Activated CD8-positive, alpha-beta memory T cell treated with anti-CD3 and anti-CD28 coated beads for 36 hours (primary cell): ENCODE measurements at regions not wholly inside any gene's neighbourhood (a gene's known extent, or its start where the extent isn't known, plus 50 kb on each side); places are given as distances from the start of the nearest gene placed in this dataset.

Source experiments
- CTCF ChIA-PET: fragments of 350-600 bp; sonication (Branson Sonifier 250); formaldehyde crosslinking; loops from one replicate; lab custom pipeline; 2021; ENCODE audit warnings: antibody characterized with exemption; lab: Charles Lee
- POLR2A ChIA-PET: fragments of 350-600 bp; sonication (Branson Sonifier 250); formaldehyde crosslinking; loops from one replicate; lab custom pipeline; 2021; ENCODE audit warnings: antibody characterized with exemption; lab: Charles Lee

DNA sequence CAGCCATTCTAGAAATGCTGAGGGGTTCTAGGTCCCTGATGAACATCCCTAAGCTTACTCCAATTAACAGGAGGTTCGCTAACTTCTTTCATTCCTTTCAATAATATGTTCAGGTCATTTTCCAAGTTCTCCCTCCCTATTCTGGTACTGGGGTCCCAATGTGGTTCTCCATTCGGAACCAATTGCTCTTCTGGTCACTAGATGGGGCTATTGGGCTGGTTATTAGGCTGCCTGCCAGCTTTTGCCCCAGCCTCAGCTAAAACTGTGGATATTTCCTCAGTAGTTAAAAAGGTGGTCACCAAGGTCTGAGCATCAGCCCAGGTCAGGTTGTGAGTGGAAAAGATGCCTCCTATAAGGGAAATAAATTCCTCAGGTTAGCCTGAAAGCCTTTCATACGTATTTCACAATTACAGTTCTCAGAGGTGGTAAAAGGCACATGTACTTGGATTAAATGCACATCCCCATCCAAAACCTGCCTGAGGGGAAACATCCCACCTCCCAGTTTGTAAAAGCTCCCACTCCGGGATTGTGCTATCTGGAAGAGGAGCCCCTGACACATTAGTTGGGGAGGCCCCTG lies 161.1 kb upstream of the CCDC179 start:
- ChIA-PET CTCF (no interaction called here), POLR2A (no interaction called here)

DNA sequence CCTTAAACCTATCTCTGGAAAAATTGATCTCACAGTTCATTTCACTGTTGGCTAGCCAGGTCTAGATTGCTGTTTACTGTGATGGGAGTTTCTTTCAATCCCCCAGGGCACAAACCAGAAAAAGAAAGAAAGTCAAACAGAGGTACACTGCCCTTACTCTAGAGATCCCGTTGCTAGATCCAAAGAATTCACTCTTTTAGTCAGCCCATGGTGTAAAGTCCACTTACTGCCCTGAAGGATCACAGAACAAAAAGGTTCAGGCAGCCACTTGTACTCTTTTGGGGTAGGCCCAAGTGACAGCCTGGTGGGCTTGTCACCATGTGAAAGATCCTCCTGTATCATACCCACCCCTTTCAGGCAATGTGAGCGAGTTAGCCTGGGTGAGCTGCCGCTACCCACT lies 162.6 kb upstream of the CCDC179 start:
- POLR2A ChIA-PET = no interaction called here
- CTCF ChIA-PET = interaction anchor here (1.5 kb wide), 1 partner anchor 19 kb away, joined by 3 read pairs; no protein-coding TSS in a partner anchor

DNA sequence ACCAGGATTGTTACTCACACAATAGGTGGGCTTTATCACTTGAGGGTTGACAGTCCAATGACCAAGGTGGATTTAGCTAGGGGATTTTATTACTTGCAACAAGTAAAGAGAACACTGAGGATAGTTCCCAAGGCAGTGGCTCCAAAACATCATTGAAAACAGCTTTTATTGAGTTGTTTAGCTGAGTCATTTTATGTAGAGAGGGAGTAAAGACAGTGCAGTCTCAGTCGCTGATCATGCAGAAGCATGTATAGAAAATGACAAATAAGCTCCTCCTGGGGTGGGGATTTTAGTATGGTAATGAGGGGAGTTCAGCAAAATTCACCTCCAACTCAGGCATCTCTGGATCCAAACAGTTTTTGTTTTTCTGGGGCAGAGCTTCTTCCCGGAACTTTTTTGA lies 163.0 kb upstream of the CCDC179 start:
- ChIA-PET CTCF (interaction anchor here (1.5 kb wide), 1 partner anchor 20 kb away, joined by 3 read pairs; no protein-coding TSS in a partner anchor), POLR2A (no interaction called here)

DNA sequence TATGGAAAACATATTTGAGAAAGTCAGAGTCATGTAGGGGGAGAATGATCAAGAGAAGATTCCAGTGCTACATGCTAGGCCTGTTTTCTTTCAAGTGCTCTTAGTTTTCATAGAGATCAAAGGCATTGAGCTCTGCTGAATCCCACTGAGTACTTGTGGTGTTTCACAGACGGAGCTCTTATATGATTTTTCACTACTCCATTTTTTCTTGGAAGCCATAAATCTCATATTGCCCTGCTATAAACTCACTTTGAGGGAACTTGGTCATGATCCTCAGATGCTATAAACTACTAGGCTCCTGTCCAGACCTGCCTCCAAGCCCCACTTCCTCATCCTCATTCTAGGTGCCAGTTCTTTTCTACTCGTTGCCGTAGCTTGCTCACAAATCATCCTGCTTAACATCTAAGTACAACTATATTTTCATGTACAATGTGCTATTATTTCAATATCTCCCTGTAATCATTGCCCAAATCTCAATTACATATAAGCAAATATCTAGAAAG lies 180.8 kb upstream of the CCDC179 start:
- CTCF ChIA-PET = no interaction called here
- POLR2A ChIA-PET = no interaction called here

DNA sequence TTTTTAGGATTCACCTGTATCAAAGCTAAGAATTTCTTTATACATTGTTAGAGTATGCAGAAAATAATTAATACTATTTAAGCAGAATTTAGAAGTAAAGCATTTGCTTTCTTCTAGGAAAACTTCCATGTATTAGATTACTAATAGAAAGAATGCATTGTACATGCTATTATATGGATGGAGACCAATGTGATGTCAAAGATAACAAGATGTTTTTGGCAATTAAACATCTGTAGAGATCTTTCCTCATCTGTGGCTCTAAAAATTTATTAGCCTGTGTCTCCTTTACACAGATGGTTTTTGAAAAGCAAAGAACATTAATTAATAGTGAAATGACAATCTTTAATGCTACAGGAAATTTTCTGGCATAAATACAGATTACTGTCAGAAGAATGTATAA lies 198.4 kb upstream of the CCDC179 start:
- ChIA-PET CTCF (no interaction called here), POLR2A (no interaction called here)

DNA sequence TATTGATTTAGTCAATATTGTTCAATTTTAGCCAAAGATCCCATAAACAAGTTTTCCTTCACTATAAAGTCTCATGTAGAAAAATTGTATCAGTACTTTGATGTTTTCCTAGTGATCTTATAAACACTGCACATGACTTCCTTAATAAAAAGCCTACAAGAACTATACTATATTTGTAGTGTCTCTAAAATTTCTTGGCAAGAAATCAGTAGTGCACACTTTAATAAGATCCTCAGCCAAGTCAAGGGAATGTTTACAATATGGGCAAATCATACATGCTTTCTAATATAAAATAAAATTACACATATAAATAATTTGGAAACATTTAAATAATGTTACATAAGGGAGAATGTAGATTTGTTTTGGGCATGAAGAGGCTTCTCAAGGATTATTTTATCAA lies 203.0 kb upstream of the CCDC179 start:
- ChIA-PET POLR2A (no interaction called here), CTCF (no interaction called here)

DNA sequence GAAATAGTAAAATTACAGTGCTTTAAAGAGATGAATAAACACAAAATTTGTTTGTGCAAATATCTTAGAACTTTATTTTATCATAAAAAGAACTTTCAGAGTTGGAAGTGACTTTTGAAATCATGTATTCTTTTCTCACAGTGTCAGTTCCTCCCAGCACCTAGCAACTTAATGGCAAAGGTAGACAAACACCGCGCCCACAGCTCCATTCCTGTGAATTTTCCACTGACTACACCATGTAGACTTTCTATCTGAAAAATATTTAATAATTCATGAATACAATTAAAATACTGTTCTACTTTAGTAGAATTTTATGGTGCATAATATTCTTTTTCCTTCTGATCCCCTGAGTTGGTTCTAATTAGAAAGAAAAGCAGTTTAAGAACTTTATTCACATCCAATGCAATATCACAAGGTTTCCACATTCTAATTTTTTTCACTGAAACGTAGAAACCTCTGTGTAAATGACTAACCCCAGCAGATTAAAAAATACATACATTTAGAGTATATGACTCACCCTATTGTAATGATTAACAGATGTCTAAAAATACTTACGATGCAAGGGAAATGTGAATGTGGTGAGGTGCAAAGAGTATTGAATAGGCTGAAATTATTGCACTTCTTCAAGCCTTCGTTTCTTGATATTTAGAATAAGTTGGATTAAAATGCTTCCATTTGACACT lies 218.2 kb upstream of the CCDC179 start:
- CTCF ChIA-PET = no interaction called here
- POLR2A ChIA-PET = no interaction called here

DNA sequence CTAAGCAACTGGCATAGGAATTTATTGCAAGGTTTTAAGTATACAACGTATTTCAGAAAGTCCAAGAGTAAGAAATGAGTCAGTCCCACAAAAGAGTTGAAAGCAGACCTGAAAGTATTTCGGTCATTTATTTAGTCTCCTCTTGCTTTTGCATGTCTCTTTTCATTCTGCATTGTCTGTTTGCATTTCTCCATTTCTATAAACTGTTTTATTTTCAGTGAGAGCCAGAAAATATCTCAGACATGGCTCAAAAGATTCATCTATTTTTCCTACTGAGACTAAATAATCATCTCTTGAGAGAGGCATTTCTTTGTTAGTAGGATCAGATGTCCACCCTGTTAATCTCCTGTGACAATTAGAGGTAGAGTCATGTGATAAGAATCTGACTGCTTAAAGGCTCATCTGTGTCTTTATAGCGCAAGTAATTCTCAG lies 219.1 kb upstream of the CCDC179 start:
- POLR2A ChIA-PET = no interaction called here
- CTCF ChIA-PET = no interaction called here

DNA sequence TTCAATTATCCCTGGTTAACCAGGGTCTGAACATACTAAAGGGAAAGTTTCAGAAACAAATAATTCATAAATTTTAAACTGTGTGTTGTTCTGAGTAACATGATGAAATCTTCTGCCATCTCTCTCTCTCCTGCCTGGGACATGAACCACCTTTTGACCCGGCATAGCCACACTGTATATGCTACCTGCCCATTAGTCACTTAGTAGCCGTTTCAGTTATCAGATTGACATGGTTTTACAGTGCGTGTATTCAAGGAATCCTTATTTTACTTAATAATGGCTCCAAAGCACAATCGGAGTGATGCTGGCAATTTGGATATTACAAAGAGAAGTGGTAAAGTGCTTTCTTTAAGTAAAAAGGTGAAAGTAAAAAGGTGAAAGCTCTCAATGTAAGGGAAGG lies 227.1 kb upstream of the CCDC179 start:
- ChIA-PET POLR2A (no interaction called here), CTCF (no interaction called here)

DNA sequence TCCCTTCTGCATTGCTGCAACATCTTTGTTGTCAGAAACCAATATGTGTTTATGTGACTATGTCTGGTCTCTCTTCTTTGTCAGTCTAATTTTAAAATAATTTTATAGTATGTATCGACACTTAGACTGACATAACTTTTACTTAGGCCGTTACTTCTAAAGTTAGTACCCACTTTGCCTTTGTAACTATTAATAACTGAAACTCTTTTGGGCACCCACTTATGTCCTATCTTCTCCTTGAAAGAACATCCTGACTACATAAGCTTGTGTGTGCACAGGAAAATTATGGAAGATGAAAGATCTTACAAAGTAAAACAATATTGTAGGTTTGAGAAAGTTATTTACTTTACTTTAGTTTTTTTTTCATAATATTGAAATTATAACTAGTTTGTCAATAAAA lies 230.4 kb upstream of the CCDC179 start:
- CTCF ChIA-PET = no interaction called here
- POLR2A ChIA-PET = no interaction called here

DNA sequence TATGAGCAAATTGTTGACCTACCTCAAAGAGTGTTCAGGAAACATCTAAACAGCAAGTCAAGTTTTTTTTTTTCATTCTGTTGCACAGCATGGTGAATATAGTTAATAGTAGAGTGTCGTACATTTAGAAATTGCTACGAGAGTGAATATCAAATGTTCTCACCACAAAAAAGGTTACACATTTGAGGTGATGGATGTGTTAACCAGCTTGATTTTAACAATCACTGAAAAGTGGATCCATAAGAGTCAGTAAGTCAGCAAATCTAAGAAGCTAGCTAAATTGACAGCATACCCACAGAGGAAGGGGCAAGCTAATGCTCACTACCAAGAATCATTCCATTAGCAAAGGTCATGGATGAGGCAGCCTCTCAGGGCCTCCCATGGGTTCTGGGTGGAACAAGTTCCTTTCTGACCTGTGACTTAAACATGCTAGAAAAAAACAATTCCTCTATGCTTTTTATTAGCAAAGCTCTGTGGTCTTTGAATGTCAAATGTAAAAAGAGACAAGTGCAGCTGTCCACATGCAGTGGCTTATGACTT lies 235.4 kb upstream of the CCDC179 start:
- ChIA-PET POLR2A (no interaction called here), CTCF (no interaction called here)

DNA sequence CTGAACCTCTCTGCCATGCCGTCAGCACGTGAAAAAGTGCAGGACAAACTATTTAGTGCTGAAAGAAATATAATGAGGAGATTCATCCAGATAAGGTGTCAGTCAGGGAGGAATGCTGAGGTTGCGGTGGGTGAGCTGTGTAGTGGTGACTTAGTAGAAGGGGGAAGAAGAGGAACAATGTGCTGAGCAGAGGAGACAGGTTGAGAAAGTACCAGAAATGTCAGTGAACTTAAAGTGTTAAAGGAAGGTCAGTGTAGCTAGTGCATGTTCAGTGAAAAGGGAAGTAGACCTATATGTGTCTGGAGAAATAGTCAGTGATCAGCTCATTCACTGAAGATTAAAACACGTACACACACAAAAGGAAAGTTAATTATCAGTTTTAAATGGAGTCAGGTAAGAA lies 237.6 kb upstream of the CCDC179 start:
- ChIA-PET CTCF (no interaction called here), POLR2A (no interaction called here)

DNA sequence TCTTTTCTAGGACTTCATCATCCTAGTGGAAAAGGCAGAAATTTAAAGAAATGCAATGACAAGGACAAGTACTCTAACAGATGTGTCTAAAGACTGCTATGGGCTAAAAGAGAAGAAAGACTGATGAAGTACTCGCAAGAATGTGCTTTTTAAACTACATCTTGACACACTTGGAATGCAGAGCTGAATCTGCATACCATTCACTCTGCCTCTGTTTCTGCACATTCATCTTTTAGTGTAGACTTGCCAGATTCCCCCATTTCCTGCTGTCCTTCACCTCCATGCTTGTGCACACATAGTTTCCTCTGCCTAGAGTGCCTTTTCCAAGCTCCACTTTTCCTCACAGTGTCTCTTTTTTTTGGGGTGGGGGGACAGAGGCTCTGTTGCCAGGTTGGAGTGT lies 239.0 kb upstream of the CCDC179 start:
- POLR2A ChIA-PET = no interaction called here
- CTCF ChIA-PET = no interaction called here

DNA sequence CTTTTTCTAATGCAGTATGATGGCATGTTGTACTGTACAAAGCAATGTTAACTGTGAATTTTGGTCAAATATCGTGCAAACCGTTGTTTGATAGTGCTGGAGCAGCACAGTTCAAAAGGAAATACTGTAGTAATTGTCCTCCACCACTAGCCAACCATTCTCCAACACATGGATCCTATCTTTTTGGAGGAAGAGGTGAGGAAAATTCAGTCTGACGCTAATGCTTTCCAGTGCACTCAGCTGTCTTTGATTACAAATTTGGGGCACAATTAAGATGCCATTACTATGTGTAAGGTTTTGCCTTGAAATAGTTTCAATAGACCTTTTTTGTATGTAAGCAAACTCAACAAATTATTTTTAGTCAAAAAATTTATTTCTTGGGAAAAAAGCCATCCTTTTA lies 240.5 kb upstream of the CCDC179 start:
- CTCF ChIA-PET = no interaction called here
- POLR2A ChIA-PET = no interaction called here

DNA sequence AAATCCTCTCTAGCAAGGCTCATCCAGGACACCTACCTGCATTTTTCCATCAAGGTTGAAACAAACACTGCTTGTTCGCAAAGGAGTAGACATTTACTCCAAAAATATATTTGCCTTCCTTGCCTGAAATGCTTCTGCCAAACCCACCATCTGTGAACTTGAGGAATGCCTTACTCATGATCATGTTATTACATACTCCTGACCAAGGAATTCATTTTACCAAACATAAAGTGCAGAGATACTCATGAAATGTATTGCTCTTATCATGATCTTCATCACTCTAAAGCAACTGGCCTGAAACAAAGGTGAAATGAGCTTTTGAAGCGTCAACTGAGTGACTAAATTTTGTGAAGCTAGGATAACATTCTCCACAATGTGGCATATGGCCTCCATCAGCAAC lies 243.1 kb upstream of the CCDC179 start:
- CTCF ChIA-PET = no interaction called here
- POLR2A ChIA-PET = no interaction called here

DNA sequence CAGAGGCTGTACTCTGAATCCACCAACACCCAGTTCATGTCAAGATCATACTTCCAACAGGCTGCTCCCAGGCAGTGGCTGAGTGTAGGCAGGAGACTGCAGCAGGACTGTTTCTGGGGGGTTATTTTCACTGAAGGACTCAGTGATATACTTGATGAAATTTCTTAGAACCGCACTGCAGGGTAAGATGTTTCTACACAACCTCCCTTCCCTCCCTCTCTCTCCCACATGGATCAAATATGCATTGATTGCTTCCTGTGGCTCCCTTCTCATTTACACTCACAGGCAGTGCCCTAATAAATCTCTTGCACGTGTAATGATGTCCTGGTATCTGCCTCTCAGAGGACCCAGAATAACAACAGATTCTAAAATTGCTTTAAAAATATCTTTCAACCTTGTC lies 251.3 kb upstream of the CCDC179 start:
- POLR2A ChIA-PET = no interaction called here
- CTCF ChIA-PET = no interaction called here

DNA sequence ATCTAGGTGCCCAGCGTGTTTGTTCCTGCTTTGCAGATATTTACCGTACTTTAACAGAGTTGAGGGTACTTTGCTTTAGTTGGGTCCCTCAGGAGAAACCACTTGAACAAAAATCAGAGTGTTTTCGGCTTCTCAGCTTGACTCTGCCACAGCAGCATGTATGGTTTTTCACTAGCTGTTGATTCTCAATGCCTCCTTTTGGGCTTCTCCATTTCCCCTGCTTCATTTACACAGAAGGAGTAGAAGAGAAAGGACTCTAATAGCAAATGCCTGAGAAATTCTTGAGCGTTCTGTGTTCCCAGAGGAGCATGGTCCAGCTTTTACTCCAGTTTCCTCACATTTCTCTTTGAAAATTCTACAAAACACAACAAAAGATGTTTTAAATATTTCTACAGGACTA lies 252.1 kb upstream of the CCDC179 start:
- ChIA-PET POLR2A (interaction anchor here (0.6 kb wide), 1 partner anchor 67 kb away, joined by 8 read pairs; no protein-coding TSS in a partner anchor), CTCF (no interaction called here)

DNA sequence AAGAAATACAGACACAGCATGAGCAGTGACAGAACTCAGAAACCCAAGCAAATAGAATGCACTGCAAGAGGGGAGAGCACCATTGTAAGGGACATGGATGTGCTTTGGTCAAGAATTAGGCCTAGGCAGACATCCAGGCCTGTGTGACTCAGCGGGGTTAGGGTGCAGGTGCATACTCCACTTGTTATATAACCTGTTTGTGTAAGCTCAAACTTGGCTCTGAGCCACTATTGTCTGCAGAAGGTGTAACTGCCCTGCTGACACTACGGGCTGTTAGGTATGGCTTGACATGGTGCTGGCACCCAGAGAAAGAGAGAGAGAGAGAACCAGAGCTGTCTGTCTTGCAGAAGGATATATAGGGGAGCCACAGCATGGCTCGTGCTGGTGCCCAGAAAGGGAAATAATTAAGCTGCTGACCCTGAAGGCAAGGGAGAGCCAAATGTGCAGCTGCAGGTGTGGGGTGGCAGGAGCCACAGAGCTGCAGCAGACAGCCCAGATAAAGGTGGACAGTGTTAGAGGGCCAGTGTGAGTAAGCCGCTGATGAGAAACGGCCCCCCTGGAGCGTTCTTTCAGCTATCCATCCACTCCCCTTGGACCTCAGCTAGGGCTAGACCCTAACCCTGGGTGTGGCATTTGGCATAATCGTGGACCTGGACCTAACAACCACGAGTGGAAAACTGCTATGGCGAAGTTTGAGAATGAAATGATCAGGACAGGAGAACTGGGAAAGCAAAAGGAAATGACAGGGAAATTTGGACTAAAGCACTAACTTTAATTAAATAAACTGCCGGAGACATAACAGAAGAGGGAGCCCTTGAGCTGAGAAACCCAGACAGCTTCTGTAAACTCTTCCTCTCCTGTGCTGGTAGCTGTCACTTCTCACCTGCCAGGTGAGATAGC lies 253.0 kb upstream of the CCDC179 start:
- POLR2A ChIA-PET = no interaction called here
- CTCF ChIA-PET = no interaction called here

DNA sequence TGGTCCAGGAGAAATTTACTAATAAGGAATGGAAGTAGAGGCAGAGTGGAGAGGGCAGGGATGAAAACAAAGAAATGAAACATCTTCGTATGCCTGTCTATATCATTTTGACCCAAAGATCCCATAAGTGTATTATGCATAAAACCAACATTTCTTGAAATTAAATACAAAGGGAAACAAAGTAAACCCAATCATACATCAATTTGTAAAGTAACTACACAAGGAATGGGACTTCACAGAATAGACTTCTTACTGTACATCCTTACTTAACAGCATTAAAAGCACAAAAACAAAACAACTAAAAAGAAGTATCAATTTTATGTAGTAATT lies 253.6 kb upstream of the CCDC179 start:
- ChIA-PET POLR2A (no interaction called here), CTCF (no interaction called here)

DNA sequence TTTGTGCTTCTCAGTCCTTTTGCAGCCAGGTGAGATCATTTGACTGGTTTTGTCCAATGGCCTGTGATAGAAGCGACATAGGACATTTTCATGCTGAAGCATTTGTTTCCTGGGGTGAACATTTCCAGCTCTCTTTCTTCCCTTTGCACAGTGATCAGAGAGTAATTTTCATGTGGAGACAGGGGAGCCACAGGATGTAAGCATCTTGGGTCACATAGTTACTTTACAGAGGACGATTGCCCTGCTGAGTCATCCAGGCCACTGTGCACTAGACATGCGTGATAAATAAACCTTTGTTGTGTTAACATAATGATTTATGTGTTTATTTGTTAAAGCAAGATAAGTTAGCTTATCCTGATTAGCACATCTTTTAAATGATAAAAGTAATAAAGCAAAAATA lies 263.5 kb upstream of the CCDC179 start:
- ChIA-PET POLR2A (no interaction called here), CTCF (no interaction called here)
